ENCODE measurements at regions not wholly inside any gene's neighbourhood (a gene's known extent, or its start where the extent isn't known, plus 50 kb on each side); places are given as distances from the start of the nearest gene placed in this dataset.

GRCh38 chr13:42658019-42658418 lies 84.1 kb downstream of the TNFSF11 start:
- Mint-ChIP-seq H3K9me3 (no peaks in the 10 kb centered on the region), H3K36me3 (ENCODE audit: low read depth) (no peaks in the 10 kb centered on the region), H3K27me3 (ENCODE audit: low read depth) (no peaks in the 10 kb centered on the region), H3K4me3 (no peak overlapping the region), H3K4me1 (peaks cover 22% of the 10 kb centered on the region), H3K27ac (ENCODE audit: unreplicated experiment) (no peak overlapping the region)
- DNase-seq (ENCODE audit: low read depth, low spot score) = no peak
- TF ChIP-seq, protein P1, sequence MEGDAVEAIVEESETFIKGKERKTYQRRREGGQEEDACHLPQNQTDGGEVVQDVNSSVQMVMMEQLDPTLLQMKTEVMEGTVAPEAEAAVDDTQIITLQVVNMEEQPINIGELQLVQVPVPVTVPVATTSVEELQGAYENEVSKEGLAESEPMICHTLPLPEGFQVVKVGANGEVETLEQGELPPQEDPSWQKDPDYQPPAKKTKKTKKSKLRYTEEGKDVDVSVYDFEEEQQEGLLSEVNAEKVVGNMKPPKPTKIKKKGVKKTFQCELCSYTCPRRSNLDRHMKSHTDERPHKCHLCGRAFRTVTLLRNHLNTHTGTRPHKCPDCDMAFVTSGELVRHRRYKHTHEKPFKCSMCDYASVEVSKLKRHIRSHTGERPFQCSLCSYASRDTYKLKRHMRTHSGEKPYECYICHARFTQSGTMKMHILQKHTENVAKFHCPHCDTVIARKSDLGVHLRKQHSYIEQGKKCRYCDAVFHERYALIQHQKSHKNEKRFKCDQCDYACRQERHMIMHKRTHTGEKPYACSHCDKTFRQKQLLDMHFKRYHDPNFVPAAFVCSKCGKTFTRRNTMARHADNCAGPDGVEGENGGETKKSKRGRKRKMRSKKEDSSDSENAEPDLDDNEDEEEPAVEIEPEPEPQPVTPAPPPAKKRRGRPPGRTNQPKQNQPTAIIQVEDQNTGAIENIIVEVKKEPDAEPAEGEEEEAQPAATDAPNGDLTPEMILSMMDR (conservative IDR thresholded peaks at IDR 0.05) = no peak

DNA sequence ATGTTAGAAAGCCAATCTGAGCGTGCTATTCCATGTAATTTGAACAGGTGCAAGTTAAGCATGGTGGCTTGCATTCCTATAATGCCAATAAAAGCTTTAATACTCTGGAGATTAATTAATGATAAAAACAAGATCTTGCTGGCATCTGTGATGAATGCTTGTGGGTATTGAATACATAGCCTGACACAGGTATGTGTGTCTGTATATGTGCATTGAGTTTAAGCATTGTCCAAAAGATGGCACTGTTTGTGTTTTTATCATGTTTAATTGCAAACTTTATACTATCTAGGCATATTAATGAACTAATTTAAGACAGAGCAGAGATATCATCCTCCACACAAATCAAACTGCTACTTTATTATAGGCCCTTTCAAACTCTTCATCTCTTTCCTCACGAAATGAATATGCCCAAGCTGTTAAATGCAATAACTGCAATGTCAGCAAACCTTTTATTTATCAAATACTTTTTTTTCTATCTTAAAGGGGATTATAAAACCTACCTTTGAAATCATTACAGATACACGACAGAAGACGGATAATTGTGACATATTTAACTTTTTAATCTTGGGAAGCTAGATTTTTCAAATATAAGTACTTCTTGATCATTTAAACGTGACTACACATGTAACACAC lies 86.5 kb downstream of the TNFSF11 start:
- Mint-ChIP-seq H3K27ac (ENCODE audit: unreplicated experiment) (no peak overlapping the region), H3K4me3 (no peak overlapping the region), H3K36me3 (ENCODE audit: low read depth) (no peaks in the 10 kb centered on the region), H3K4me1 (peaks cover 22% of the 10 kb centered on the region), H3K9me3 (no peaks in the 10 kb centered on the region), H3K27me3 (ENCODE audit: low read depth) (no peaks in the 10 kb centered on the region)
- DNase-seq (ENCODE audit: low read depth, low spot score) = no peak
- TF ChIP-seq, protein P1 (conservative IDR thresholded peaks at IDR 0.05) = no peak

GRCh38 chr13:42667638-42668037 lies 93.7 kb downstream of the TNFSF11 start:
- TF ChIP-seq, protein P1 (conservative IDR thresholded peaks at IDR 0.05) = no peak
- Mint-ChIP-seq H3K4me3 (no peak overlapping the region), H3K4me1 (no peaks in the 10 kb centered on the region), H3K9me3 (peaks cover 5% of the 10 kb centered on the region), H3K27me3 (ENCODE audit: low read depth) (peaks cover 3% of the 10 kb centered on the region), H3K36me3 (ENCODE audit: low read depth) (peaks cover 5% of the 10 kb centered on the region), H3K27ac (ENCODE audit: unreplicated experiment) (no peak overlapping the region)
- no peak for DNase-seq (ENCODE audit: low read depth, low spot score)

- H3K27me3 Mint-ChIP-seq (ENCODE audit: low read depth) = peaks cover 3% of the 10 kb centered on the region
- H3K36me3 Mint-ChIP-seq (ENCODE audit: low read depth) = peaks cover 4% of the 10 kb centered on the region
- H3K4me3 Mint-ChIP-seq = no peak overlapping the region
- no peaks in the 10 kb centered on the region for H3K4me1 Mint-ChIP-seq
- no peak for DNase-seq (ENCODE audit: low read depth, low spot score)
- no peak overlapping the region for H3K27ac Mint-ChIP-seq (ENCODE audit: unreplicated experiment)
- peaks cover 5% of the 10 kb centered on the region for H3K9me3 Mint-ChIP-seq
- TF ChIP-seq, protein P1 (conservative IDR thresholded peaks at IDR 0.05) = no peak
Observed at GRCh38 chr13:42671502-42671901, 97.5 kb downstream of the TNFSF11 start.

GRCh38 chr13:42673677-42674076 lies 99.7 kb downstream of the TNFSF11 start:
- TF ChIP-seq, protein P1 (conservative IDR thresholded peaks at IDR 0.05) = no peak
- no peak overlapping the region for H3K4me3 Mint-ChIP-seq
- no peaks in the 10 kb centered on the region for H3K9me3 Mint-ChIP-seq
- DNase-seq (ENCODE audit: low read depth, low spot score) = no peak
- H3K27me3 Mint-ChIP-seq (ENCODE audit: low read depth) = peaks cover 3% of the 10 kb centered on the region
- H3K27ac Mint-ChIP-seq (ENCODE audit: unreplicated experiment) = no peak overlapping the region
- H3K4me1 Mint-ChIP-seq = no peaks in the 10 kb centered on the region
- H3K36me3 Mint-ChIP-seq (ENCODE audit: low read depth) = no peaks in the 10 kb centered on the region

Data from neural crest cell (in vitro differentiated cells).